Skeletal muscle tissue (tissue), 3 donors: ENCODE measurements at regions not wholly inside any gene's neighbourhood (a gene's known extent, or its start where the extent isn't known, plus 50 kb on each side); places are given as distances from the start of the nearest gene placed in this dataset.
"Not testable (repeated sequence)": the region's sequence is repeated elsewhere in the genome, so short reads cannot be mapped to it uniquely, and the experiment has no call there.

Experiments used
- H3K27ac ChIP-seq: one replicate; pipeline ENCODE4 v1.7.0; 2013; ENCODE audit warnings: mild to moderate bottlenecking, low read depth, low read length, inconsistent platforms
- H3K27me3 ChIP-seq, 3 donors: one replicate each; pipeline ENCODE4 v1.7.0; 2013; ENCODE audit warnings: low read length in 3 of 3; ENCODE audit not compliant: control insufficient read depth in 3 of 3, insufficient read depth in 3 of 3
- H3K36me3 ChIP-seq, 3 donors: one replicate each; pipeline ENCODE4 v1.7.0; 2013; ENCODE audit warnings: low read length in 3 of 3; ENCODE audit not compliant: control insufficient read depth in 3 of 3, insufficient read depth in 3 of 3
- H3K4me1 ChIP-seq, 3 donors: one replicate each; pipeline ENCODE4 v1.7.0; 2013; ENCODE audit warnings: low read length in 3 of 3, mild to moderate bottlenecking in 3 of 3; ENCODE audit not compliant: control insufficient read depth in 3 of 3, insufficient read depth in 3 of 3
- H3K4me3 ChIP-seq, 3 donors: one replicate each; pipeline ENCODE4 v1.7.0; 2013; ENCODE audit warnings: low read length in 3 of 3
- H3K9ac ChIP-seq, 3 donors: one replicate each; pipeline ENCODE4 v1.7.0; 2013; ENCODE audit warnings: low read length in 3 of 3, mild to moderate bottlenecking in 3 of 3, moderate library complexity in 2 of 3, low read depth in 1 of 3
- H3K9me3 ChIP-seq, 3 donors: one replicate each; pipeline ENCODE4 v1.7.0; 2013; ENCODE audit warnings: low read length in 3 of 3; ENCODE audit not compliant: control insufficient read depth in 3 of 3
- donor health status: Osteomylitis.

GRCh38 chr22:26768952-26769351 is 111.6 kb downstream of the MIAT start:
- Histone ChIP-seq H3K36me3 (peaks cover 0 to 3% (median 0%) of the 10 kb centered on the region in 3 donors), H3K27me3 (no peaks in the 10 kb centered on the region), H3K4me1 (peaks cover 0 to under 1% (median 0%) of the 10 kb centered on the region in 3 donors), H3K4me3 (no peak overlapping the region), H3K9ac (no peak overlapping the region), H3K9me3 (no peaks in the 10 kb centered on the region), H3K27ac (no peak overlapping the region)

DNA sequence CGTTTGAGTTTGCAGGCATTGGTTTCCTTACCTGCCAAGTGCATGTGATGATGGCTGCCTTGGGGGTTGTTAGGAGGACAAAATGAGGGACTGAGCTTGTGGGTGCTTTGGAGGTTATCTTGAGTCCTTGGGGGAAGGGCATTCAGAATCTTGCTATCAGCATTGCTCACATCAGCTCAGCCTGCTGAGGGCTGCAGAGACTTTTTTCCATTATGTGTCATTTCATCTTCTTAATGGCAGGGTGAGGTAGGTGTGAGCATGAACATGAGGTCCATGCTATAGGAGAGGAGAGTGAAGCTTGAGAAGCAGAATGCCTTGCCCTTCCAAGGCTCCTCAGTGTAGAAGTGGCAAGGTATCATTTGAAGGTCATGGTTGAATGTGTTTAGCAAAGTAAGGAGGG is 112.3 kb downstream of the MIAT start:
- Histone ChIP-seq H3K36me3 (peaks cover 0 to 3% (median 0%) of the 10 kb centered on the region in 3 donors), H3K4me1 (no peaks in the 10 kb centered on the region), H3K4me3 (no peak overlapping the region), H3K27ac (no peak overlapping the region), H3K27me3 (no peaks in the 10 kb centered on the region), H3K9ac (no peak overlapping the region), H3K9me3 (no peaks in the 10 kb centered on the region)

DNA sequence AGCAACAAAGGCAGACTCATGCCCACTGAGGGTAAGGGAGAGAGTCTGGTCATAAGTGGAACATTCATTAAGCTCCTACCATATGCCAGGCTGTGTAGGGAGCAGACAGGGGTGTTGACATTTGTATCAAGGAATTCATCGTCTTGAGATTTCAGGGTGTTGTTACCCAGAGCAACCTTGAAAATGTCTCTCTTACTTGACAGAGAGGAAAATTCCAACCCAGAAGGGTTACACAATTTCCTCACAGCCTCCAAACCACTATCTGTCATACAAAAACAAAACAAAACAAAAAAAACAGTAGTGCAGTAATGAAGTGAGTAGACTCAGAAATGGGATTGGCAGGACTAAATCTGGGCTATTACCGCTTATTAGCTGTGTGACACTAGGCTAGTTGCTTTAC is 113.2 kb downstream of the MIAT start:
- H3K27me3 ChIP-seq = no peaks in the 10 kb centered on the region
- H3K36me3 ChIP-seq = peaks cover 0 to 3% (median 0%) of the 10 kb centered on the region in 3 donors
- H3K9me3 ChIP-seq = no peaks in the 10 kb centered on the region
- no peak overlapping the region for H3K4me3 ChIP-seq
- H3K4me1 ChIP-seq = no peaks in the 10 kb centered on the region
- no peak overlapping the region for H3K27ac ChIP-seq
- no peak overlapping the region for H3K9ac ChIP-seq

- H3K27ac ChIP-seq, H3K9ac ChIP-seq, H3K36me3 ChIP-seq, H3K9me3 ChIP-seq, H3K27me3 ChIP-seq, H3K4me3 ChIP-seq: not testable (repeated sequence)
- peaks cover 11 to 14% (median 14%) of the 10 kb centered on the region in 3 donors for H3K4me1 ChIP-seq
These were observed 115.7 kb downstream of the MIAT start for GRCh38 chr22:26773054-26773453.

DNA sequence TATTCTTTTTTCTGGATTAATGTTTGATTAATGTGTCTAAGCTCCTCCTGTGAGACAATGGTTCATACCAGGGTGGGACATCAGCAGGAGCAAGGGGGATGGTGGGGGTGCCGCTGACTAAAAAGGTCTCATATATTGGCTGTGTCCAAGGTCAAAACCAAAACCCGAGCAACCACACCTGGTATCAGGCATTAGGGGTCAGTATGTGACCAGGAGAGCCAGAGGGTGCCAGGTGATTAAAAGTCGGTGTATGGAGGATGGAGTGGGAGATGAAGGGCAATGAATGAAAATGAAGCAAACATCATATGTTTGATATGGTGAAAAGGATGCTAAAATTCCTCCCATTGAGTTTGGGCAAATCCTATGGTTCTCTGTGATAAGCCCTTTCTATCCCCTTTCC is 118.0 kb downstream of the MIAT start:
- Histone ChIP-seq H3K4me3 (no peak overlapping the region), H3K4me1 (peaks cover 18 to 26% (median 25%) of the 10 kb centered on the region in 3 donors), H3K9me3 (no peaks in the 10 kb centered on the region), H3K27me3 (no peaks in the 10 kb centered on the region), H3K9ac (no peak overlapping the region), H3K27ac (no peak overlapping the region), H3K36me3 (peaks cover 0 to 9% (median 7%) of the 10 kb centered on the region in 3 donors)

- Histone ChIP-seq H3K27ac (no peak overlapping the region), H3K9me3 (no peaks in the 10 kb centered on the region), H3K27me3 (no peaks in the 10 kb centered on the region), H3K9ac (no peak overlapping the region), H3K4me1 (peaks cover 18 to 26% (median 25%) of the 10 kb centered on the region in 3 donors), H3K4me3 (no peak overlapping the region), H3K36me3 (peaks cover 0 to 15% (median 9%) of the 10 kb centered on the region in 3 donors)
These were observed 119.9 kb downstream of the MIAT start for GRCh38 chr22:26777156-26777801.

DNA sequence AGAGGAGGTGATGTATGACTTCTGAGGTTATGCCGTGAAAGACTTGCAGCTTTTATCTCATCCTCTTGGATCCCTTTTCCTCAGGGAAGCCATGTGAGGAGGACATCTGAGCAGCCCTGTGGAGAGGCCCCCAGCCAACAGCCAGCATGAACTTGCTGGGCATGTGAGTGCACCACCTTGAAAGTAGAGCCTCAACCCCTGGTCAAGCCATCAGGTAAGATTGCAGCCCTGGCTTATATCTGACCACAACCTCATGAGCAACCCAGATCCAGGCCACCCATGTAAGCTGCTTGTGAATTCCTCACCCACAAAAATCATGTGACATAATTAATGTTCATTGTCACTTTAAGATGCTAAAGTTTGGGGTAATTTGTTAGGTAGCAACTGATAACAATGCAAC is 121.0 kb downstream of the MIAT start:
- H3K9ac ChIP-seq = no peak overlapping the region
- no peaks in the 10 kb centered on the region for H3K27me3 ChIP-seq
- H3K27ac ChIP-seq = no peak overlapping the region
- H3K4me1 ChIP-seq = peaks cover 18 to 26% (median 25%) of the 10 kb centered on the region in 3 donors
- peaks cover 3 to 18% (median 10%) of the 10 kb centered on the region in 3 donors for H3K36me3 ChIP-seq
- no peak overlapping the region for H3K4me3 ChIP-seq
- no peaks in the 10 kb centered on the region for H3K9me3 ChIP-seq

GRCh38 chr22:26779108-26779507 is 121.7 kb downstream of the MIAT start:
- peaks cover 18 to 26% (median 25%) of the 10 kb centered on the region in 3 donors for H3K4me1 ChIP-seq
- H3K4me3 ChIP-seq = no peak overlapping the region
- no peaks in the 10 kb centered on the region for H3K9me3 ChIP-seq
- no peak overlapping the region for H3K9ac ChIP-seq
- peaks cover 3 to 18% (median 13%) of the 10 kb centered on the region in 3 donors for H3K36me3 ChIP-seq
- H3K27ac ChIP-seq = no peak overlapping the region
- H3K27me3 ChIP-seq = no peaks in the 10 kb centered on the region

GRCh38 chr22:26779929-26780328 is 122.5 kb downstream of the MIAT start:
- Histone ChIP-seq H3K36me3 (peaks cover 3 to 18% (median 13%) of the 10 kb centered on the region in 3 donors), H3K27me3 (no peaks in the 10 kb centered on the region), H3K4me1 (peaks cover 18 to 26% (median 25%) of the 10 kb centered on the region in 3 donors), H3K9ac (no peak overlapping the region), H3K9me3 (no peaks in the 10 kb centered on the region), H3K4me3 (no peak overlapping the region), H3K27ac (no peak overlapping the region)

GRCh38 chr22:26780521-26780920 is 123.1 kb downstream of the MIAT start:
- H3K36me3 ChIP-seq = peaks cover 3 to 18% (median 13%) of the 10 kb centered on the region in 3 donors

More at GRCh38 chr22:26780521-26780920, 123.1 kb downstream of the MIAT start:
- Histone ChIP-seq H3K9me3 (no peaks in the 10 kb centered on the region), H3K27me3 (no peaks in the 10 kb centered on the region), H3K9ac (no peak overlapping the region), H3K4me3 (no peak overlapping the region), H3K4me1 (peaks cover 18 to 28% (median 26%) of the 10 kb centered on the region in 3 donors), H3K27ac (no peak overlapping the region)
